ENCODE measurements at regions not wholly inside any gene's neighbourhood (a gene's known extent, or its start where the extent isn't known, plus 50 kb on each side); places are given as distances from the start of the nearest gene placed in this dataset.

GRCh38 chr3:168251371-168251770 is 155.6 kb upstream of the GOLIM4 start:
- H3K27me3 ChIP-seq (ENCODE audit: insufficient read depth) = peaks cover 38% of the 10 kb centered on the region

DNA sequence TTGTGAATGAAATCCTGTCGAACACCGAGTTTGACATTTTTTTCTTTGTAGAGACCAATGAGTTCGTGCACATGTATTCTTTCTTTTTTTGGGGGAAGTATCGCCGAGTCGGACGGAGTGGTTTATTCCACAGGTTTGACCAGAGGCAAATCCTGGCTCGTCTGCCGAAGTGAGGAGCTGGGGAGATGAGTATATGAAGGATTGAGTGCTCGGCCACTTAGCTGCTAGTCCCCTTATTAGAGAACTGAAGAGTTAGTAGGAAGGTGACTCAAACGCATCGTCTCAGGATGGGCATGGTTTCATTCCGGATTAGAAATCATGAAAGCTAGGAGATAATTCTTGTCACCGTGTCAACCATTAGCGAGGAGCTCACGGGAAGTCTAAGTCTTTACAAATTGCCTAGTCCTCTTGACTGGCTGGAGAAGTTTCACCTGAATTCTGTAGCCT is 154.7 kb upstream of the GOLIM4 start:
- Mint-ChIP-seq H3K4me3 (peak overlapping the region; percentile 85), H3K27ac (peak overlapping the region; percentile 17; the same call in 1 of the 2 replicates), H3K36me3 (ENCODE audit: low read depth) (peaks cover 24% of the 10 kb centered on the region), H3K27me3 (ENCODE audit: insufficient read depth, low read depth, poor library complexity) (peaks cover 6% of the 10 kb centered on the region), H3K4me1 (peaks cover 34% of the 10 kb centered on the region), H3K9me3 (peaks cover 14% of the 10 kb centered on the region)
- no peak overlapping the region for H3K27ac ChIP-seq (ENCODE audit: low read depth)
- ATAC-seq (no peak), DNase-seq (ENCODE audit: low spot score) (no peak)
- peaks cover 8% of the 10 kb centered on the region; the same call in 1 of the 2 replicates for H3K79me2 ChIP-seq (replicated peaks; ENCODE audit: insufficient read depth)
- 0 out of 2 replicates have a peak, but pooled peaks cover 6% of the 10 kb centered on the region for H3F3A ChIP-seq (replicated peaks; ENCODE audit: low read depth)
- no peaks in the 10 kb centered on the region for H4K20me1 ChIP-seq (replicated peaks; ENCODE audit: insufficient read depth)
- peaks cover 38% of the 10 kb centered on the region for H3K4me1 ChIP-seq (ENCODE audit: insufficient read depth)
- H3K27me3 ChIP-seq (ENCODE audit: insufficient read depth) = peaks cover 38% of the 10 kb centered on the region
- H3K9me2 ChIP-seq (ENCODE audit: insufficient read depth) = peaks cover 2% of the 10 kb centered on the region; the same call in 1 of the 2 replicates
- H3K4me2 ChIP-seq = peak overlapping the region; percentile 99
- peak overlapping the region; percentile 97 for H2AFZ ChIP-seq
- peak overlapping the region; percentile 95 for H3K4me3 ChIP-seq
- no peaks in the 10 kb centered on the region for H3K36me3 ChIP-seq (ENCODE audit: insufficient read depth)
- TF ChIP-seq STAT1 (IDR thresholded peaks at IDR 0.05; ENCODE audit: unreplicated experiment) (no peak), CREB1 (CRISPR knock-in tag; IDR thresholded peaks at IDR 0.05; ENCODE audit: low read depth) (no peak)
- TF ChIP-seq, protein P1, sequence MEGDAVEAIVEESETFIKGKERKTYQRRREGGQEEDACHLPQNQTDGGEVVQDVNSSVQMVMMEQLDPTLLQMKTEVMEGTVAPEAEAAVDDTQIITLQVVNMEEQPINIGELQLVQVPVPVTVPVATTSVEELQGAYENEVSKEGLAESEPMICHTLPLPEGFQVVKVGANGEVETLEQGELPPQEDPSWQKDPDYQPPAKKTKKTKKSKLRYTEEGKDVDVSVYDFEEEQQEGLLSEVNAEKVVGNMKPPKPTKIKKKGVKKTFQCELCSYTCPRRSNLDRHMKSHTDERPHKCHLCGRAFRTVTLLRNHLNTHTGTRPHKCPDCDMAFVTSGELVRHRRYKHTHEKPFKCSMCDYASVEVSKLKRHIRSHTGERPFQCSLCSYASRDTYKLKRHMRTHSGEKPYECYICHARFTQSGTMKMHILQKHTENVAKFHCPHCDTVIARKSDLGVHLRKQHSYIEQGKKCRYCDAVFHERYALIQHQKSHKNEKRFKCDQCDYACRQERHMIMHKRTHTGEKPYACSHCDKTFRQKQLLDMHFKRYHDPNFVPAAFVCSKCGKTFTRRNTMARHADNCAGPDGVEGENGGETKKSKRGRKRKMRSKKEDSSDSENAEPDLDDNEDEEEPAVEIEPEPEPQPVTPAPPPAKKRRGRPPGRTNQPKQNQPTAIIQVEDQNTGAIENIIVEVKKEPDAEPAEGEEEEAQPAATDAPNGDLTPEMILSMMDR (conservative IDR thresholded peaks at IDR 0.05; ENCODE audit: low read depth in 2 of 2) = no peak

More at GRCh38 chr3:168251371-168251770, 155.6 kb upstream of the GOLIM4 start:
- Mint-ChIP-seq H3K9me3 (peaks cover 23% of the 10 kb centered on the region), H3K4me1 (peaks cover 34% of the 10 kb centered on the region), H3K27me3 (ENCODE audit: insufficient read depth, low read depth, poor library complexity) (peaks cover 6% of the 10 kb centered on the region), H3K27ac (no peak overlapping the region), H3K4me3 (peak overlapping the region; percentile 85), H3K36me3 (ENCODE audit: low read depth) (peaks cover 33% of the 10 kb centered on the region)
- ATAC-seq (no peak), DNase-seq (ENCODE audit: low spot score) (no peak)
- H4K20me1 ChIP-seq (replicated peaks; ENCODE audit: insufficient read depth) = no peaks in the 10 kb centered on the region
- no peak overlapping the region for H3K27ac ChIP-seq (ENCODE audit: low read depth)
- H3K36me3 ChIP-seq (ENCODE audit: insufficient read depth) = peaks cover 6% of the 10 kb centered on the region; the same call in 1 of the 2 replicates
- peak overlapping the region; percentile 99 for H3K4me2 ChIP-seq
- peak overlapping the region; percentile 95 for H3K4me3 ChIP-seq
- peaks cover 38% of the 10 kb centered on the region for H3K4me1 ChIP-seq (ENCODE audit: insufficient read depth)
- H2AFZ ChIP-seq = no peak overlapping the region
- 0 out of 2 replicates have a peak, but pooled peaks cover 6% of the 10 kb centered on the region for H3F3A ChIP-seq (replicated peaks; ENCODE audit: low read depth)
- TF ChIP-seq, protein P2, sequence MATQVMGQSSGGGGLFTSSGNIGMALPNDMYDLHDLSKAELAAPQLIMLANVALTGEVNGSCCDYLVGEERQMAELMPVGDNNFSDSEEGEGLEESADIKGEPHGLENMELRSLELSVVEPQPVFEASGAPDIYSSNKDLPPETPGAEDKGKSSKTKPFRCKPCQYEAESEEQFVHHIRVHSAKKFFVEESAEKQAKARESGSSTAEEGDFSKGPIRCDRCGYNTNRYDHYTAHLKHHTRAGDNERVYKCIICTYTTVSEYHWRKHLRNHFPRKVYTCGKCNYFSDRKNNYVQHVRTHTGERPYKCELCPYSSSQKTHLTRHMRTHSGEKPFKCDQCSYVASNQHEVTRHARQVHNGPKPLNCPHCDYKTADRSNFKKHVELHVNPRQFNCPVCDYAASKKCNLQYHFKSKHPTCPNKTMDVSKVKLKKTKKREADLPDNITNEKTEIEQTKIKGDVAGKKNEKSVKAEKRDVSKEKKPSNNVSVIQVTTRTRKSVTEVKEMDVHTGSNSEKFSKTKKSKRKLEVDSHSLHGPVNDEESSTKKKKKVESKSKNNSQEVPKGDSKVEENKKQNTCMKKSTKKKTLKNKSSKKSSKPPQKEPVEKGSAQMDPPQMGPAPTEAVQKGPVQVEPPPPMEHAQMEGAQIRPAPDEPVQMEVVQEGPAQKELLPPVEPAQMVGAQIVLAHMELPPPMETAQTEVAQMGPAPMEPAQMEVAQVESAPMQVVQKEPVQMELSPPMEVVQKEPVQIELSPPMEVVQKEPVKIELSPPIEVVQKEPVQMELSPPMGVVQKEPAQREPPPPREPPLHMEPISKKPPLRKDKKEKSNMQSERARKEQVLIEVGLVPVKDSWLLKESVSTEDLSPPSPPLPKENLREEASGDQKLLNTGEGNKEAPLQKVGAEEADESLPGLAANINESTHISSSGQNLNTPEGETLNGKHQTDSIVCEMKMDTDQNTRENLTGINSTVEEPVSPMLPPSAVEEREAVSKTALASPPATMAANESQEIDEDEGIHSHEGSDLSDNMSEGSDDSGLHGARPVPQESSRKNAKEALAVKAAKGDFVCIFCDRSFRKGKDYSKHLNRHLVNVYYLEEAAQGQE (IDR thresholded peaks at IDR 0.05; ENCODE audit: unreplicated experiment) = no peak
- TF ChIP-seq EZH2 (IDR thresholded peaks at IDR 0.05; ENCODE audit: low read depth, unreplicated experiment) = no peak
- TF ChIP-seq, protein P1 (conservative IDR thresholded peaks at IDR 0.05; ENCODE audit: low read depth in 2 of 2) = no peak
- no peak for TF ChIP-seq CREB1 (CRISPR knock-in tag; IDR thresholded peaks at IDR 0.05; ENCODE audit: low read depth)
- no peak for TF ChIP-seq POLR2AphosphoS5 (IDR thresholded peaks at IDR 0.05; ENCODE audit: low read depth)
- no peak for TF ChIP-seq JUNB (IDR thresholded peaks at IDR 0.05; ENCODE audit: unreplicated experiment)
- H3K9me2 ChIP-seq (ENCODE audit: insufficient read depth) = peaks cover 2% of the 10 kb centered on the region; the same call in 1 of the 2 replicates
- peaks cover 8% of the 10 kb centered on the region; the same call in 1 of the 2 replicates for H3K79me2 ChIP-seq (replicated peaks; ENCODE audit: insufficient read depth)

Data from GM23338 (cell line).